Breast epithelium (tissue), 3 donors: ENCODE measurements at regions not wholly inside any gene's neighbourhood (a gene's known extent, or its start where the extent isn't known, plus 50 kb on each side); places are given as distances from the start of the nearest gene placed in this dataset.

Experiments
- POLR2A ChIP-seq: fragments of 450-650 bp; IDR thresholded peaks from one replicate; pipeline ENCODE4 v1.6.1; 2016; ENCODE audit warnings: antibody characterized with exemption, mild to moderate bottlenecking, moderate library complexity
- TF ChIP-seq, protein P1 (sequence below), 3 donors: fragments of 450-650 bp; IDR thresholded peaks; one replicate each; pipeline ENCODE4 v1.5.1; 2016 to 2017; ENCODE audit warnings: antibody characterized with exemption in 3 of 3, mild to moderate bottlenecking in 3 of 3, moderate library complexity in 3 of 3

- TF ChIP-seq, protein P1, sequence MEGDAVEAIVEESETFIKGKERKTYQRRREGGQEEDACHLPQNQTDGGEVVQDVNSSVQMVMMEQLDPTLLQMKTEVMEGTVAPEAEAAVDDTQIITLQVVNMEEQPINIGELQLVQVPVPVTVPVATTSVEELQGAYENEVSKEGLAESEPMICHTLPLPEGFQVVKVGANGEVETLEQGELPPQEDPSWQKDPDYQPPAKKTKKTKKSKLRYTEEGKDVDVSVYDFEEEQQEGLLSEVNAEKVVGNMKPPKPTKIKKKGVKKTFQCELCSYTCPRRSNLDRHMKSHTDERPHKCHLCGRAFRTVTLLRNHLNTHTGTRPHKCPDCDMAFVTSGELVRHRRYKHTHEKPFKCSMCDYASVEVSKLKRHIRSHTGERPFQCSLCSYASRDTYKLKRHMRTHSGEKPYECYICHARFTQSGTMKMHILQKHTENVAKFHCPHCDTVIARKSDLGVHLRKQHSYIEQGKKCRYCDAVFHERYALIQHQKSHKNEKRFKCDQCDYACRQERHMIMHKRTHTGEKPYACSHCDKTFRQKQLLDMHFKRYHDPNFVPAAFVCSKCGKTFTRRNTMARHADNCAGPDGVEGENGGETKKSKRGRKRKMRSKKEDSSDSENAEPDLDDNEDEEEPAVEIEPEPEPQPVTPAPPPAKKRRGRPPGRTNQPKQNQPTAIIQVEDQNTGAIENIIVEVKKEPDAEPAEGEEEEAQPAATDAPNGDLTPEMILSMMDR (IDR thresholded peaks at IDR 0.05) = no peak
- no peak for TF ChIP-seq POLR2A
Observed at GRCh38 chr4:134952305-134952704, 750.7 kb upstream of the PABPC4L start.
